Amygdala (tissue), 56 donors: ENCODE measurements at regions not wholly inside any gene's neighbourhood (a gene's known extent, or its start where the extent isn't known, plus 50 kb on each side); places are given as distances from the start of the nearest gene placed in this dataset.

Experiments used
- DNase-seq, 56 donors: peaks; one replicate each; lab custom pipeline; 2025; lab: John Stamatoyannopoulos, UW

GRCh38 chr7:138169441-138169851 lies 93.2 kb downstream of the AKR1D1 start:
- no peak for DNase-seq

GRCh38 chr7:138170298-138170697 lies 94.0 kb downstream of the AKR1D1 start:
- DNase-seq = no peak

DNA sequence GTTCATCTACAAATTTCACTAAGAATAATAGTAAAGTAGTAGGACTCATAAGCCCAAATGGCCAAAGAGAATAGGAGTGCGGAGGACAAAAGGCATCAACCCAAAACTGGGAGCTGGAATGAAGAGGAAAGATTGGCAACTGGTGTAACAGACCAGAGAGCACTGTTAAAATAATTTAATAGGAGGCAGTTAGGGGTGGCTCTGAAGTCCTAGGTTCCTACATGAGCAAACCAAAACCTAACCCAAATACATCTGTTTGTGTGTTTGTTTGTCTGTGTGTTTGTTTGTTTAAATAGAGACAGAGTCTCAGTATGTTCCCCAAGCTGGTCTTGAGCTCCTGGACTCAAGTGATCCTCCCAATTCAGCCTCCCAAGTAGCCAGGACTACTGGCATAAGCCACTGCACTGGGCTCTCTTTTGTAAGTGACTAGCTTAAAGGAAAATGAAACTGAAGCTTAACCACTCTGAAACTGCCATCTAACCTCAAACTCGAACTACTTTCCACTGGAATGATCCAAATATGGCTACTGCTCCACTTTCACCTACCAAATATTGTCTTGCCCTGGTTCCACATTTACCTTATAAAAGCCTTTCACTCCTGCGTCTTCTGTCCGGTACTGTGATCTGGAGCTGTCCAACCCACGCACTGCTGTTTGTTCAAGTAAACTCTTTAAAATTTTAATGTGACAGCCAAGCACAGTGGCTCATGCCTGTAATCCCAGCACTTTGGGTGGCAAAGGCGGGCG lies 94.9 kb downstream of the AKR1D1 start:
- no peak for DNase-seq

DNA sequence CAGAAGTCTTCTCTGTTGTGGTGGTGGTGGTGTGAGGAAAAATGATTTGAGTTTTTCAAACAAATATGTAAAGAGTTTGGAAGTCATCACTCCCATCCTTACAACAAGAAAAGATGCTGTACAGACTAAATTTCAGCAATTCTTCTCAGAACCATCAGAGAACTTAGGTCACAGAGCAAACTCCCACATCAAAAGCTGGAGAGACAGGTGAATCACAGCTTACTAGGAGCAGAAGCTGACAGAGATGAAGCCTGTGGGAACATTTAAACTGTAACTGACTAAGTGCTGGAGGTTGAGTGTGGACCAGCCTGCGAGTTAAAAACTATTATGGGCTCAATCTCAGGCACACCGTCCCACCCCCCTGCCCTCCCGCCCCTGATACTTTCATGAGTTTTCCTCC lies 97.3 kb downstream of the AKR1D1 start:
- no peak for DNase-seq

- no peak for DNase-seq
Measured at GRCh38 chr7:138176060-138176459, 99.8 kb downstream of the AKR1D1 start.

GRCh38 chr7:138184191-138184590 lies 107.9 kb downstream of the AKR1D1 start:
- DNase-seq = no peak

- no peak for DNase-seq
Measured at GRCh38 chr7:138185132-138185908, 109.1 kb downstream of the AKR1D1 start.

GRCh38 chr7:138186951-138187351 lies 110.7 kb downstream of the AKR1D1 start:
- peak in 10 of 56 donors; percentile 2 to 36 (median 16) for DNase-seq

- no peak for DNase-seq
Measured at GRCh38 chr7:138188290-138188858, 112.1 kb downstream of the AKR1D1 start.

DNA sequence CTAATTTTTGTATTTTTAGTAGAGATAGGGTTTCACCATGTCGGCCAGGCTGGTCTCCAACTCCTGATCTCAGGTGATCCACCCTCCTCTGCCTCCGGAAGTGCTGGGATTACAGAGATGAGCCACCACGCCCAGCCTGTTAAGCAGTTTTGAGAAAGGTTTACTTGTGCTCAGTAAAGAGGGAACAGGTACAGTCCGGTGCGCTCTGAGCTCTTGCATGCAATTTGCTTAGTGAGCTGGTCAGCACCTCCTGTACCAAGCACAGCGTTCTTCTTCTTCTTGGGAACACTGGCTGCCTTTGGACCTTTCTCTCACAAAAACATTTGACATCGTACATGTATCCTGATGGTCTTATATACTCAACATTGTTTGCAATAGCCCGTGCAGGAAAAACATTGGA lies 118.3 kb downstream of the AKR1D1 start:
- DNase-seq = no peak

DNA sequence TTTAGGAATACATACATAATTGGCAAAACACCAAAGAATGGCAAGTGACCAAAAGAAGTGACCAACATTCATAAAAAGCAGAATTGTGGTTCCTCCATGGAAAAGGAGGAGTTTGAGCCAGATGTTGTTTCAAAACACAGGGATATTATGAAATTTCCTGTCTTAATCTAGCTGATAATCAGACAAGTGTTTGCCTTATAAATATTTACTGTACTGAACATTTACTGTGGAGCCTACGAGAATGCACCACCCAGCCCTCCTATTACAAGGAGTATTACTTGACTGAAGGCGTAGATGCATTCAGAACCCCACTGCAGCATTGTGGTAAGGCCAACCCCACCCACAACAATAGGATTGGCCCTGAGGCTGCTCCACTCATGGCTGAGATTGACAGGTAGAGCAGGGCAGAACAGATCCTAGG lies 118.9 kb downstream of the AKR1D1 start:
- no peak for DNase-seq

GRCh38 chr7:138196503-138196946 lies 120.3 kb downstream of the AKR1D1 start:
- DNase-seq = peak in 3 of 56 donors; percentile 5 to 20 (median 5)

GRCh38 chr7:138196971-138197896 lies 121.0 kb downstream of the AKR1D1 start:
- DNase-seq = no peak

- DNase-seq = no peak
Measured at GRCh38 chr7:138204285-138204981, 128.2 kb downstream of the AKR1D1 start.

GRCh38 chr7:138204982-138205298 lies 128.7 kb downstream of the AKR1D1 start:
- DNase-seq = no peak

GRCh38 chr7:138205614-138206150 lies 129.4 kb downstream of the AKR1D1 start:
- DNase-seq = no peak

- no peak for DNase-seq
Measured at GRCh38 chr7:138207555-138207971, 131.3 kb downstream of the AKR1D1 start.

DNA sequence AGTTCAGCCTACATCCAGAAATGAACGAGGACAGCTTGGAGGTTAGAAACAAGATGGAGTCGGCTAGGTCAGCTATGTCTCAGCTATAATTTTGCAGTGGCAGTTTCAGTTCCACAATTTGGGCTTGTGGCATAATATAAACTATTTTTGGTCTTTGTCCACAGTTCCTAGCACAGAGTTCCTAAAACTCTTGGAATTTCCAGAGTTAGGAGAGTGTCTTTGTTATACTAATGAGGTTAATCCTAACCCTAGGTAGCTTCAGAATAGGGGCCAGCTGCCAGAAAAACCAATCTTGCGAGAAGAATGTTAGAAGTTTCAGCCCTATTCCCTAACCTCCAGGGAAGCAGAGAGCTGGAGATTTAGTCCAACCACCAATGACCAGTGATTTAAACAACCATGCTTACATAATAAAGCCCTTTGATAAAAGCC lies 131.9 kb downstream of the AKR1D1 start:
- no peak for DNase-seq

DNA sequence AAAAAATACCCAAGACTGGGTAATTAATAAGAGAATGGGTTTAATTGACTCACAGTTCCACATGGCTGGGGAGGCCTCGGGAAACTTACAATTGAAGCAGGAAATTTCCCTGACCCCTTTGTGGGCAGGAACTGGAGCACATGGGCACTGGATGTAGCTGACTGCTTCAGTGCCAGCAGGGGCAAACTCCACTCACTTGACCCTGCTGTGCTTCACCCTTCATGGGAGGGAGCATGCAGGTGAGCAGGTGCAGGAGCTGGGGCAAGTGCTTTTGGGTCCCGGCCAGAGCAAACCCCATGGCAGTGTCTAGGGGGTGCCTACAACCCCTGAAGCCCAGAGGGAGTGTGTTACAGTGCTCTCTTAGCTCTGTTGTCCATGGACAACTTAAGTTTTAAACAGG lies 132.6 kb downstream of the AKR1D1 start:
- no peak for DNase-seq

GRCh38 chr7:138212314-138212713 lies 136.1 kb downstream of the AKR1D1 start:
- DNase-seq = no peak
